ENCODE measurements at regions not wholly inside any gene's neighbourhood (a gene's known extent, or its start where the extent isn't known, plus 50 kb on each side); places are given as distances from the start of the nearest gene placed in this dataset.
"Not testable (repeated sequence)": the region's sequence is repeated elsewhere in the genome, so short reads cannot be mapped to it uniquely, and the experiment has no call there.

DNA sequence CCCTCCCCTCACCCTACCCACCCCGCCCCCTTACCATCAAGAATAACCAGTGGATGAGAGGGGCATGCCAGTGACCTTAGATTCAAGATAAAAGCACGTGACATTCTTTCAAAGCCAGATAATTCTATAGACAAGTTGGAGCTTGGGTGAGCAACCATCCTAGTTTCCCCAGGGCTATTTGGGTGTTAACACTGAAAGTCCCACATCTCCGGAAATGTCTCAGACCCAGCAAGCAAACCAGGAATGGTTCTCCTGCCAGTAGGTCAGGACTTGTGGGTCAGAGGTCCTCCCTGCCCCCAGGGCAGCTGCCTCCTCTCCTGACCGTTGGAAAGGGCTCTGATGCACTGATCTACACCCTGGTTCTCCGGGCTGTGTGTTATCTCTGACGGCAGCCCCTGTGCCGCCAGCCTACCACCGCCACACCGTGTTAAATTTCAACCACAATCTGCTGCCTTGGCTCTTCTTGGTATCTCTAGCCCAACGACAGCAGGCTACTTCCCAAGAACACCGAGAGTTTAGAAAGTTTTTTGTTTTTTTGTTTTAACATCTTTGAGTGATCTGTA is 287.0 kb downstream of the BCL2L11 start:
- TF ChIP-seq, protein P1, sequence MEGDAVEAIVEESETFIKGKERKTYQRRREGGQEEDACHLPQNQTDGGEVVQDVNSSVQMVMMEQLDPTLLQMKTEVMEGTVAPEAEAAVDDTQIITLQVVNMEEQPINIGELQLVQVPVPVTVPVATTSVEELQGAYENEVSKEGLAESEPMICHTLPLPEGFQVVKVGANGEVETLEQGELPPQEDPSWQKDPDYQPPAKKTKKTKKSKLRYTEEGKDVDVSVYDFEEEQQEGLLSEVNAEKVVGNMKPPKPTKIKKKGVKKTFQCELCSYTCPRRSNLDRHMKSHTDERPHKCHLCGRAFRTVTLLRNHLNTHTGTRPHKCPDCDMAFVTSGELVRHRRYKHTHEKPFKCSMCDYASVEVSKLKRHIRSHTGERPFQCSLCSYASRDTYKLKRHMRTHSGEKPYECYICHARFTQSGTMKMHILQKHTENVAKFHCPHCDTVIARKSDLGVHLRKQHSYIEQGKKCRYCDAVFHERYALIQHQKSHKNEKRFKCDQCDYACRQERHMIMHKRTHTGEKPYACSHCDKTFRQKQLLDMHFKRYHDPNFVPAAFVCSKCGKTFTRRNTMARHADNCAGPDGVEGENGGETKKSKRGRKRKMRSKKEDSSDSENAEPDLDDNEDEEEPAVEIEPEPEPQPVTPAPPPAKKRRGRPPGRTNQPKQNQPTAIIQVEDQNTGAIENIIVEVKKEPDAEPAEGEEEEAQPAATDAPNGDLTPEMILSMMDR (IDR thresholded peaks at IDR 0.05) = not testable (repeated sequence)
- not testable (repeated sequence) for TF ChIP-seq POLR2A (IDR thresholded peaks at IDR 0.05)

Measured in Peyer's patch (tissue), 4 donors.